Fibroblast of skin of right quadriceps (primary cell): ENCODE measurements at regions not wholly inside any gene's neighbourhood (a gene's known extent, or its start where the extent isn't known, plus 50 kb on each side); places are given as distances from the start of the nearest gene placed in this dataset.
"Not testable (repeated sequence)": the region's sequence is repeated elsewhere in the genome, so short reads cannot be mapped to it uniquely, and the experiment has no call there.

Source experiments
- DNase-seq: peaks from one replicate; pipeline ENCODE4 v3.0.0-alpha.2; 2013

GRCh38 chr14:106722813-106723687, 1196.7 kb downstream of the TMEM121 start:
- DNase-seq, result not testable (repeated sequence)

GRCh38 chr14:106727962-106728361, 1201.6 kb downstream of the TMEM121 start:
- not testable (repeated sequence) for DNase-seq

GRCh38 chr14:106728611-106729010, 1202.2 kb downstream of the TMEM121 start:
- no peak for DNase-seq

GRCh38 chr14:106729551-106729950, 1203.2 kb downstream of the TMEM121 start:
- no peak for DNase-seq

GRCh38 chr14:106733771-106734170, 1207.4 kb downstream of the TMEM121 start:
- no peak for DNase-seq

GRCh38 chr14:106737021-106737420, 1210.6 kb downstream of the TMEM121 start:
- no peak for DNase-seq

GRCh38 chr14:106738075-106738474, 1211.7 kb downstream of the TMEM121 start:
- no peak for DNase-seq

GRCh38 chr14:106738598-106739258, 1212.3 kb downstream of the TMEM121 start:
- DNase-seq, result not testable (repeated sequence)

GRCh38 chr14:106741086-106741827, 1214.9 kb downstream of the TMEM121 start:
- DNase-seq, result not testable (repeated sequence)

- DNase-seq, result not testable (repeated sequence)
Measured at GRCh38 chr14:106745016-106745767, 1218.8 kb downstream of the TMEM121 start.

- not testable (repeated sequence) for DNase-seq
Measured at GRCh38 chr14:106750089-106750488, 1223.7 kb downstream of the TMEM121 start.

- DNase-seq, result not testable (repeated sequence)
Measured at GRCh38 chr14:106753751-106754150, 1227.4 kb downstream of the TMEM121 start.

- DNase-seq, result not testable (repeated sequence)
Measured at GRCh38 chr14:106757444-106757843, 1231.1 kb downstream of the TMEM121 start.

- not testable (repeated sequence) for DNase-seq
Measured at GRCh38 chr14:106761886-106762816, 1235.8 kb downstream of the TMEM121 start.

GRCh38 chr14:106764968-106765369, 1238.6 kb downstream of the TMEM121 start:
- DNase-seq, result not testable (repeated sequence)

GRCh38 chr14:106766145-106766544, 1239.8 kb downstream of the TMEM121 start:
- DNase-seq, result no peak

- DNase-seq, result not testable (repeated sequence)
Measured at GRCh38 chr14:106766551-106767277, 1240.3 kb downstream of the TMEM121 start.

GRCh38 chr14:106768230-106768629, 1241.8 kb downstream of the TMEM121 start:
- not testable (repeated sequence) for DNase-seq

GRCh38 chr14:106768972-106769700, 1242.8 kb downstream of the TMEM121 start:
- DNase-seq, result not testable (repeated sequence)
